GM23338 (cell line): ENCODE measurements at regions not wholly inside any gene's neighbourhood (a gene's known extent, or its start where the extent isn't known, plus 50 kb on each side); places are given as distances from the start of the nearest gene placed in this dataset.

Experiments
- ATAC-seq: fragments of 200-7000 bp; cut with Tn5 transposase; 3 replicates; pipeline ENCODE4 v1.9.1; 2020
- DNase-seq: peaks from one replicate; pipeline ENCODE4 v3.0.0-alpha.2; 2015; ENCODE audit warnings: low spot score
- H2AFZ ChIP-seq: fragments of 200-600 bp; sonication (generic); 2 replicates; pipeline ENCODE4 v1.8.0; 2016; ENCODE audit warnings: antibody characterized with exemption, mild to moderate bottlenecking, moderate library complexity
- H3F3A ChIP-seq: fragments of 200-600 bp; sonication (generic); replicated peaks from 2 replicates; pipeline ENCODE4 v1.8.0; 2017; ENCODE audit warnings: antibody characterized with exemption, mixed run types, low read depth
- H3K27ac ChIP-seq: fragments of 200-600 bp; sonication (generic); 2 replicates; pipeline ENCODE4 v1.6.1; 2016; ENCODE audit warnings: low read depth
- H3K27me3 ChIP-seq: fragments of 200-600 bp; sonication (generic); 2 replicates; pipeline ENCODE4 v1.8.0; 2016; ENCODE audit warnings: mild to moderate bottlenecking, mixed run types, moderate library complexity; ENCODE audit not compliant: insufficient read depth
- H3K36me3 ChIP-seq: fragments of 200-600 bp; sonication (generic); 2 replicates; pipeline ENCODE4 v1.8.0; 2016; ENCODE audit warnings: mild to moderate bottlenecking; ENCODE audit not compliant: insufficient read depth
- H3K4me1 ChIP-seq: fragments of 200-600 bp; sonication (generic); 2 replicates; pipeline ENCODE4 v1.8.0; 2016; ENCODE audit warnings: mild to moderate bottlenecking, moderate library complexity; ENCODE audit not compliant: insufficient read depth
- H3K4me2 ChIP-seq: fragments of 200-600 bp; sonication (generic); 2 replicates; pipeline ENCODE4 v1.7.1; 2017; ENCODE audit warnings: mixed run types
- H3K4me3 ChIP-seq: fragments of 200-600 bp; sonication (generic); 2 replicates; pipeline ENCODE4 v1.6.1; 2016; ENCODE audit warnings: mixed run types
- H3K79me2 ChIP-seq: fragments of 200-600 bp; sonication (generic); replicated peaks from 2 replicates; pipeline ENCODE4 v1.8.0; 2017; ENCODE audit warnings: mild to moderate bottlenecking; ENCODE audit not compliant: insufficient read depth
- H3K9me2 ChIP-seq: fragments of 200-600 bp; sonication (generic); 2 replicates; pipeline ENCODE4 v1.8.0; 2017; ENCODE audit not compliant: insufficient read depth
- H4K20me1 ChIP-seq: fragments of 200-600 bp; sonication (generic); replicated peaks from 2 replicates; pipeline ENCODE4 v1.8.0; 2017; ENCODE audit warnings: mild to moderate bottlenecking; ENCODE audit not compliant: insufficient read depth
- H3K27ac Mint-ChIP-seq: 2 replicates; pipeline ENCODE4 v1.8.0; 2020; ENCODE audit warnings: inconsistent platforms, mild to moderate bottlenecking, moderate library complexity, mixed read lengths
- H3K27me3 Mint-ChIP-seq: 3 replicates; pipeline ENCODE4 v1.8.0; 2022; ENCODE audit warnings: low read depth, mild to moderate bottlenecking, moderate library complexity, mixed read lengths, inconsistent platforms; ENCODE audit not compliant: insufficient read depth, poor library complexity
- H3K36me3 Mint-ChIP-seq: 3 replicates; pipeline ENCODE4 v1.8.0; 2021; ENCODE audit warnings: low read depth, mild to moderate bottlenecking, inconsistent platforms, moderate library complexity, mixed read lengths
- H3K4me1 Mint-ChIP-seq: 3 replicates; pipeline ENCODE4 v1.8.0; 2020; ENCODE audit warnings: mild to moderate bottlenecking, inconsistent platforms, mixed read lengths
- H3K4me3 Mint-ChIP-seq: 3 replicates; pipeline ENCODE4 v1.8.0; 2021; ENCODE audit warnings: moderate library complexity, mild to moderate bottlenecking, inconsistent platforms, mixed read lengths
- H3K9me3 Mint-ChIP-seq: 3 replicates; pipeline ENCODE4 v1.8.0; 2020; ENCODE audit warnings: moderate library complexity, mild to moderate bottlenecking, inconsistent platforms, mixed read lengths
- CREB1 ChIP-seq: fragments of 250-450 bp; sonication (Bioruptor Pico); IDR thresholded peaks from 2 replicates; pipeline ENCODE4 v1.5.0; 2020; ENCODE audit warnings: low read depth, mild to moderate bottlenecking, moderate library complexity
- EZH2 ChIP-seq: fragments of 200-600 bp; sonication (generic); IDR thresholded peaks from one replicate; pipeline ENCODE4 v1.8.0; 2017; ENCODE audit warnings: antibody characterized with exemption, mild to moderate bottlenecking, low read depth; ENCODE audit not compliant: unreplicated experiment
- EZH2phosphoT487 ChIP-seq: fragments of 200-600 bp; sonication (generic); IDR thresholded peaks from one replicate; pipeline ENCODE4 v1.8.1; 2018; ENCODE audit warnings: antibody characterized with exemption; ENCODE audit not compliant: unreplicated experiment
- JUNB ChIP-seq: IDR thresholded peaks from one replicate; pipeline ENCODE4 v1.6.1; 2016; ENCODE audit warnings: antibody characterized with exemption; ENCODE audit not compliant: unreplicated experiment
- NANOG ChIP-seq: IDR thresholded peaks from 2 replicates; pipeline ENCODE4 v1.6.1; 2016; ENCODE audit warnings: antibody characterized with exemption, borderline replicate concordance
- POLR2AphosphoS5 ChIP-seq: IDR thresholded peaks from 2 replicates; pipeline ENCODE4 v1.6.1; 2016; ENCODE audit warnings: antibody characterized with exemption, low read depth
- STAT1 ChIP-seq: IDR thresholded peaks from one replicate; pipeline ENCODE4 v1.6.1; 2016; ENCODE audit warnings: antibody characterized with exemption; ENCODE audit not compliant: unreplicated experiment
- ZNF114 ChIP-seq: fragments of 250-450 bp; sonication (Bioruptor Pico); IDR thresholded peaks from 2 replicates; pipeline ENCODE4 v1.5.0; 2020; ENCODE audit warnings: mild to moderate bottlenecking, moderate library complexity
- TF ChIP-seq, protein P1 (sequence below): fragments of 250-450 bp; sonication (Bioruptor Pico); IDR thresholded peaks from 2 replicates; pipeline ENCODE4 v1.5.0; 2020; ENCODE audit warnings: mild to moderate bottlenecking, moderate library complexity
- TF ChIP-seq, protein P2 (sequence below): IDR thresholded peaks from one replicate; pipeline ENCODE4 v1.6.1; 2018; ENCODE audit warnings: antibody characterized with exemption; ENCODE audit not compliant: unreplicated experiment
- TF ChIP-seq, protein P3 (sequence below): IDR thresholded peaks from 2 replicates; pipeline ENCODE4 v1.6.1; 2016; ENCODE audit warnings: antibody characterized with exemption
- TF ChIP-seq, protein P4 (sequence below), 2 experiments: fragments of 200-600 bp in 1 of 2; sonication (generic) in 1 of 2; conservative IDR thresholded peaks; 2 replicates each; pipeline versions ENCODE4 v1.5.1 to v1.6.1; 2016 to 2017; ENCODE audit warnings: antibody characterized with exemption in 2 of 2, low read depth in 2 of 2, mild to moderate bottlenecking in 2 of 2, moderate library complexity in 1 of 2

DNA sequence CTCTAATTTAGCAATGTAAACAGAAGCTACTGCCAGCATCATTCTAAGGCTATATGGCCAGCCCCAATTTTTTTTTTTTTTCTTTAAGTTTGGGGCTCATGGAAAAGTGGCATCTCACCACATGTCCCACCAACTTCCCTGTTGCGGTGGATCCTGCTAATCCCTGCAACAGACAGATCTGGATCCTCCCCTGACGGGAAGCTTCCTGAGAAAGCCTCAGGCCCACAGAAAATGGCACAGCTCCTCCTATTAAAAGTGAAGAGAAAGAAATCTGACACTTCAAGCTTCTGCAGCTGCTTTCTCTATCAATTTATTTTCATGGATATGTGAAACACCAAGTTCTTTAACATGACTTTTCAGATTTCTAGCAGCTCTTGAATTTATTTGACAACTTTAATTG is 433.8 kb upstream of the DCN start:
- no peaks in the 10 kb centered on the region for H3K79me2 ChIP-seq
- TF ChIP-seq POLR2AphosphoS5: no peak
- no peak for TF ChIP-seq EZH2
- TF ChIP-seq CREB1 (CRISPR knock-in tag): no peak
- TF ChIP-seq, protein P1, sequence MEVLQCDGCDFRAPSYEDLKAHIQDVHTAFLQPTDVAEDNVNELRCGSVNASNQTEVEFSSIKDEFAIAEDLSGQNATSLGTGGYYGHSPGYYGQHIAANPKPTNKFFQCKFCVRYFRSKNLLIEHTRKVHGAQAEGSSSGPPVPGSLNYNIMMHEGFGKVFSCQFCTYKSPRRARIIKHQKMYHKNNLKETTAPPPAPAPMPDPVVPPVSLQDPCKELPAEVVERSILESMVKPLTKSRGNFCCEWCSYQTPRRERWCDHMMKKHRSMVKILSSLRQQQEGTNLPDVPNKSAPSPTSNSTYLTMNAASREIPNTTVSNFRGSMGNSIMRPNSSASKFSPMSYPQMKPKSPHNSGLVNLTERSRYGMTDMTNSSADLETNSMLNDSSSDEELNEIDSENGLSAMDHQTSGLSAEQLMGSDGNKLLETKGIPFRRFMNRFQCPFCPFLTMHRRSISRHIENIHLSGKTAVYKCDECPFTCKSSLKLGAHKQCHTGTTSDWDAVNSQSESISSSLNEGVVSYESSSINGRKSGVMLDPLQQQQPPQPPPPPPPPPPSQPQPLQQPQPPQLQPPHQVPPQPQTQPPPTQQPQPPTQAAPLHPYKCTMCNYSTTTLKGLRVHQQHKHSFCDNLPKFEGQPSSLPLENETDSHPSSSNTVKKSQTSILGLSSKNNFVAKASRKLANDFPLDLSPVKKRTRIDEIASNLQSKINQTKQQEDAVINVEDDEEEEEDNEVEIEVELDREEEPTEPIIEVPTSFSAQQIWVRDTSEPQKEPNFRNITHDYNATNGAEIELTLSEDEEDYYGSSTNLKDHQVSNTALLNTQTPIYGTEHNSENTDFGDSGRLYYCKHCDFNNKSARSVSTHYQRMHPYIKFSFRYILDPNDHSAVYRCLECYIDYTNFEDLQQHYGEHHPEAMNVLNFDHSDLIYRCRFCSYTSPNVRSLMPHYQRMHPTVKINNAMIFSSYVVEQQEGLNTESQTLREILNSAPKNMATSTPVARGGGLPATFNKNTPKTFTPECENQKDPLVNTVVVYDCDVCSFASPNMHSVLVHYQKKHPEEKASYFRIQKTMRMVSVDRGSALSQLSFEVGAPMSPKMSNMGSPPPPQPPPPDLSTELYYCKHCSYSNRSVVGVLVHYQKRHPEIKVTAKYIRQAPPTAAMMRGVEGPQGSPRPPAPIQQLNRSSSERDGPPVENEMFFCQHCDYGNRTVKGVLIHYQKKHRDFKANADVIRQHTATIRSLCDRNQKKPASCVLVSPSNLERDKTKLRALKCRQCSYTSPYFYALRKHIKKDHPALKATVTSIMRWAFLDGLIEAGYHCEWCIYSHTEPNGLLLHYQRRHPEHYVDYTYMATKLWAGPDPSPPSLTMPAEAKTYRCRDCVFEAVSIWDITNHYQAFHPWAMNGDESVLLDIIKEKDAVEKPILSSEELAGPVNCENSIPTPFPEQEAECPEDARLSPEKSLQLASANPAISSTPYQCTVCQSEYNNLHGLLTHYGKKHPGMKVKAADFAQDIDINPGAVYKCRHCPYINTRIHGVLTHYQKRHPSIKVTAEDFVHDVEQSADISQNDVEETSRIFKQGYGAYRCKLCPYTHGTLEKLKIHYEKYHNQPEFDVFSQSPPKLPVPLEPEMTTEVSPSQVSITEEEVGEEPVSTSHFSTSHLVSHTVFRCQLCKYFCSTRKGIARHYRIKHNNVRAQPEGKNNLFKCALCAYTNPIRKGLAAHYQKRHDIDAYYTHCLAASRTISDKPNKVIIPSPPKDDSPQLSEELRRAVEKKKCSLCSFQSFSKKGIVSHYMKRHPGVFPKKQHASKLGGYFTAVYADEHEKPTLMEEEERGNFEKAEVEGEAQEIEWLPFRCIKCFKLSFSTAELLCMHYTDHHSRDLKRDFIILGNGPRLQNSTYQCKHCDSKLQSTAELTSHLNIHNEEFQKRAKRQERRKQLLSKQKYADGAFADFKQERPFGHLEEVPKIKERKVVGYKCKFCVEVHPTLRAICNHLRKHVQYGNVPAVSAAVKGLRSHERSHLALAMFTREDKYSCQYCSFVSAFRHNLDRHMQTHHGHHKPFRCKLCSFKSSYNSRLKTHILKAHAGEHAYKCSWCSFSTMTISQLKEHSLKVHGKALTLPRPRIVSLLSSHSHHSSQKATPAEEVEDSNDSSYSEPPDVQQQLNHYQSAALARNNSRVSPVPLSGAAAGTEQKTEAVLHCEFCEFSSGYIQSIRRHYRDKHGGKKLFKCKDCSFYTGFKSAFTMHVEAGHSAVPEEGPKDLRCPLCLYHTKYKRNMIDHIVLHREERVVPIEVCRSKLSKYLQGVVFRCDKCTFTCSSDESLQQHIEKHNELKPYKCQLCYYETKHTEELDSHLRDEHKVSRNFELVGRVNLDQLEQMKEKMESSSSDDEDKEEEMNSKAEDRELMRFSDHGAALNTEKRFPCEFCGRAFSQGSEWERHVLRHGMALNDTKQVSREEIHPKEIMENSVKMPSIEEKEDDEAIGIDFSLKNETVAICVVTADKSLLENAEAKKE (CRISPR knock-in tag): no peak
- TF ChIP-seq STAT1: no peak
- TF ChIP-seq ZNF114 (CRISPR knock-in tag): no peak
- TF ChIP-seq JUNB: no peak
- TF ChIP-seq EZH2phosphoT487: no peak
- TF ChIP-seq NANOG: no peak
- TF ChIP-seq, protein P2, sequence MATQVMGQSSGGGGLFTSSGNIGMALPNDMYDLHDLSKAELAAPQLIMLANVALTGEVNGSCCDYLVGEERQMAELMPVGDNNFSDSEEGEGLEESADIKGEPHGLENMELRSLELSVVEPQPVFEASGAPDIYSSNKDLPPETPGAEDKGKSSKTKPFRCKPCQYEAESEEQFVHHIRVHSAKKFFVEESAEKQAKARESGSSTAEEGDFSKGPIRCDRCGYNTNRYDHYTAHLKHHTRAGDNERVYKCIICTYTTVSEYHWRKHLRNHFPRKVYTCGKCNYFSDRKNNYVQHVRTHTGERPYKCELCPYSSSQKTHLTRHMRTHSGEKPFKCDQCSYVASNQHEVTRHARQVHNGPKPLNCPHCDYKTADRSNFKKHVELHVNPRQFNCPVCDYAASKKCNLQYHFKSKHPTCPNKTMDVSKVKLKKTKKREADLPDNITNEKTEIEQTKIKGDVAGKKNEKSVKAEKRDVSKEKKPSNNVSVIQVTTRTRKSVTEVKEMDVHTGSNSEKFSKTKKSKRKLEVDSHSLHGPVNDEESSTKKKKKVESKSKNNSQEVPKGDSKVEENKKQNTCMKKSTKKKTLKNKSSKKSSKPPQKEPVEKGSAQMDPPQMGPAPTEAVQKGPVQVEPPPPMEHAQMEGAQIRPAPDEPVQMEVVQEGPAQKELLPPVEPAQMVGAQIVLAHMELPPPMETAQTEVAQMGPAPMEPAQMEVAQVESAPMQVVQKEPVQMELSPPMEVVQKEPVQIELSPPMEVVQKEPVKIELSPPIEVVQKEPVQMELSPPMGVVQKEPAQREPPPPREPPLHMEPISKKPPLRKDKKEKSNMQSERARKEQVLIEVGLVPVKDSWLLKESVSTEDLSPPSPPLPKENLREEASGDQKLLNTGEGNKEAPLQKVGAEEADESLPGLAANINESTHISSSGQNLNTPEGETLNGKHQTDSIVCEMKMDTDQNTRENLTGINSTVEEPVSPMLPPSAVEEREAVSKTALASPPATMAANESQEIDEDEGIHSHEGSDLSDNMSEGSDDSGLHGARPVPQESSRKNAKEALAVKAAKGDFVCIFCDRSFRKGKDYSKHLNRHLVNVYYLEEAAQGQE: no peak
- TF ChIP-seq, protein P3, sequence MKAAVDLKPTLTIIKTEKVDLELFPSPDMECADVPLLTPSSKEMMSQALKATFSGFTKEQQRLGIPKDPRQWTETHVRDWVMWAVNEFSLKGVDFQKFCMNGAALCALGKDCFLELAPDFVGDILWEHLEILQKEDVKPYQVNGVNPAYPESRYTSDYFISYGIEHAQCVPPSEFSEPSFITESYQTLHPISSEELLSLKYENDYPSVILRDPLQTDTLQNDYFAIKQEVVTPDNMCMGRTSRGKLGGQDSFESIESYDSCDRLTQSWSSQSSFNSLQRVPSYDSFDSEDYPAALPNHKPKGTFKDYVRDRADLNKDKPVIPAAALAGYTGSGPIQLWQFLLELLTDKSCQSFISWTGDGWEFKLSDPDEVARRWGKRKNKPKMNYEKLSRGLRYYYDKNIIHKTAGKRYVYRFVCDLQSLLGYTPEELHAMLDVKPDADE: no peak
- TF ChIP-seq, protein P4, sequence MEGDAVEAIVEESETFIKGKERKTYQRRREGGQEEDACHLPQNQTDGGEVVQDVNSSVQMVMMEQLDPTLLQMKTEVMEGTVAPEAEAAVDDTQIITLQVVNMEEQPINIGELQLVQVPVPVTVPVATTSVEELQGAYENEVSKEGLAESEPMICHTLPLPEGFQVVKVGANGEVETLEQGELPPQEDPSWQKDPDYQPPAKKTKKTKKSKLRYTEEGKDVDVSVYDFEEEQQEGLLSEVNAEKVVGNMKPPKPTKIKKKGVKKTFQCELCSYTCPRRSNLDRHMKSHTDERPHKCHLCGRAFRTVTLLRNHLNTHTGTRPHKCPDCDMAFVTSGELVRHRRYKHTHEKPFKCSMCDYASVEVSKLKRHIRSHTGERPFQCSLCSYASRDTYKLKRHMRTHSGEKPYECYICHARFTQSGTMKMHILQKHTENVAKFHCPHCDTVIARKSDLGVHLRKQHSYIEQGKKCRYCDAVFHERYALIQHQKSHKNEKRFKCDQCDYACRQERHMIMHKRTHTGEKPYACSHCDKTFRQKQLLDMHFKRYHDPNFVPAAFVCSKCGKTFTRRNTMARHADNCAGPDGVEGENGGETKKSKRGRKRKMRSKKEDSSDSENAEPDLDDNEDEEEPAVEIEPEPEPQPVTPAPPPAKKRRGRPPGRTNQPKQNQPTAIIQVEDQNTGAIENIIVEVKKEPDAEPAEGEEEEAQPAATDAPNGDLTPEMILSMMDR (conservative IDR thresholded peaks at IDR 0.05; ENCODE audit: low read depth in 2 of 2): no peak
- H3K27ac ChIP-seq: no peak overlapping the region
- H3K4me1 ChIP-seq: 0 out of 2 replicates have a peak, but pooled peaks cover 5% of the 10 kb centered on the region
- peaks cover 3% of the 10 kb centered on the region; the same call in 1 of the 2 replicates for H3K9me2 ChIP-seq
- Mint-ChIP-seq H3K27ac (no peak overlapping the region), H3K36me3 (no peaks in the 10 kb centered on the region), H3K27me3 (peaks cover 2% of the 10 kb centered on the region), H3K9me3 (no peaks in the 10 kb centered on the region), H3K4me3 (no peak overlapping the region), H3K4me1 (peaks cover 6% of the 10 kb centered on the region; the same call in 2 of the 3 replicates)
- H2AFZ ChIP-seq: no peak overlapping the region; the same call in 1 of the 2 replicates
- no peaks in the 10 kb centered on the region for H4K20me1 ChIP-seq
- no peaks in the 10 kb centered on the region for H3K27me3 ChIP-seq
- no peaks in the 10 kb centered on the region for H3F3A ChIP-seq
- DNase-seq (no peak), ATAC-seq (no peak)
- no peak overlapping the region for H3K4me3 ChIP-seq
- no peaks in the 10 kb centered on the region for H3K36me3 ChIP-seq
- H3K4me2 ChIP-seq: no peak overlapping the region
